WERI-Rb-1 (cell line): ENCODE measurements at regions not wholly inside any gene's neighbourhood (a gene's known extent, or its start where the extent isn't known, plus 50 kb on each side); places are given as distances from the start of the nearest gene placed in this dataset.

Source experiments
- DNase-seq: peaks from one replicate; pipeline ENCODE4 v3.0.0-alpha.2; 2020
- H3K27ac ChIP-seq: fragments of 250-450 bp; sonication (Bioruptor Pico); 2 replicates; pipeline ENCODE4 v1.5.1; 2020; ENCODE audit warnings: mild to moderate bottlenecking, moderate library complexity
- H3K27me3 ChIP-seq: fragments of 250-450 bp; sonication (Bioruptor Pico); 2 replicates; pipeline ENCODE4 v1.5.1; 2021; ENCODE audit warnings: mild to moderate bottlenecking, low read depth, moderate library complexity; ENCODE audit not compliant: insufficient read depth, severe bottlenecking
- H3K36me3 ChIP-seq: fragments of 250-450 bp; sonication (Bioruptor Pico); 2 replicates; pipeline ENCODE4 v1.5.1; 2020; ENCODE audit warnings: mild to moderate bottlenecking, moderate library complexity
- H3K4me3 ChIP-seq: 2 replicates; pipeline ENCODE4 v1.5.1; 2011; ENCODE audit warnings: low read depth, mild to moderate bottlenecking, control low read depth, low read length
- H3K9me3 ChIP-seq: fragments of 250-450 bp; sonication (Bioruptor Pico); 2 replicates; pipeline ENCODE4 v1.5.1; 2021; ENCODE audit warnings: mild to moderate bottlenecking, moderate library complexity; ENCODE audit not compliant: severe bottlenecking
- CTCF ChIP-seq: IDR thresholded peaks from 2 replicates; pipeline ENCODE4 v1.5.1; 2011; ENCODE audit warnings: low read depth, mild to moderate bottlenecking, control low read depth, inconsistent platforms, low read length

- no peaks in the 10 kb centered on the region for H3K36me3 ChIP-seq
- DNase-seq, result no peak
- no peak overlapping the region for H3K4me3 ChIP-seq
- H3K27ac ChIP-seq, result no peak overlapping the region
- no peaks in the 10 kb centered on the region for H3K27me3 ChIP-seq
- H3K9me3 ChIP-seq, result no peaks in the 10 kb centered on the region
- no peak for TF ChIP-seq CTCF
Observed at GRCh38 chr2:221911890-221912289, 339.8 kb upstream of the EPHA4 start.

GRCh38 chr2:221911321-221911720, 339.2 kb upstream of the EPHA4 start:
- Histone ChIP-seq H3K4me3 (no peak overlapping the region), H3K9me3 (no peaks in the 10 kb centered on the region), H3K36me3 (no peaks in the 10 kb centered on the region), H3K27me3 (no peaks in the 10 kb centered on the region), H3K27ac (no peak overlapping the region)
- no peak for DNase-seq
- no peak for TF ChIP-seq CTCF

GRCh38 chr2:221908518-221908917, 336.4 kb upstream of the EPHA4 start:
- no peak for TF ChIP-seq CTCF
- no peak for DNase-seq
- Histone ChIP-seq H3K27ac (no peak overlapping the region), H3K9me3 (no peaks in the 10 kb centered on the region), H3K27me3 (no peaks in the 10 kb centered on the region), H3K36me3 (no peaks in the 10 kb centered on the region), H3K4me3 (no peak overlapping the region)

- no peak overlapping the region for H3K27ac ChIP-seq
- no peaks in the 10 kb centered on the region for H3K36me3 ChIP-seq
- no peaks in the 10 kb centered on the region for H3K9me3 ChIP-seq
- H3K27me3 ChIP-seq, result no peaks in the 10 kb centered on the region
- H3K4me3 ChIP-seq, result no peak overlapping the region
- DNase-seq, result no peak
- no peak for TF ChIP-seq CTCF
Observed at GRCh38 chr2:221897718-221898117, 325.6 kb upstream of the EPHA4 start.

- H3K27me3 ChIP-seq, result no peaks in the 10 kb centered on the region
- no peak overlapping the region for H3K4me3 ChIP-seq
- TF ChIP-seq CTCF, result no peak
- H3K36me3 ChIP-seq, result no peaks in the 10 kb centered on the region
- DNase-seq, result no peak
- H3K27ac ChIP-seq, result no peak overlapping the region
- H3K9me3 ChIP-seq, result no peaks in the 10 kb centered on the region
Observed at GRCh38 chr2:221896505-221897151, 324.5 kb upstream of the EPHA4 start.
